GM12892 (cell line): ENCODE measurements at regions not wholly inside any gene's neighbourhood (a gene's known extent, or its start where the extent isn't known, plus 50 kb on each side); places are given as distances from the start of the nearest gene placed in this dataset.

Source experiments
- POLR2A ChIP-seq: IDR thresholded peaks from 2 replicates; pipeline ENCODE4 v1.6.1; 2011; ENCODE audit warnings: low read depth, low read length, control low read depth
- POLR2AphosphoS5 ChIP-seq: IDR thresholded peaks from 2 replicates; pipeline ENCODE4 v1.6.1; 2011; ENCODE audit warnings: low read depth, low read length, control low read depth
- TAF1 ChIP-seq: IDR thresholded peaks from 2 replicates; pipeline ENCODE4 v1.6.1; 2011; ENCODE audit warnings: low read depth, mild to moderate bottlenecking, control low read depth, low read length, borderline replicate concordance

GRCh38 chr2:238655974-238656722, 191.7 kb upstream of the TWIST2 start:
- TF ChIP-seq POLR2A: no peak
- no peak for TF ChIP-seq TAF1
- TF ChIP-seq POLR2AphosphoS5: no peak
